AG20443 (cell line): ENCODE measurements at regions not wholly inside any gene's neighbourhood (a gene's known extent, or its start where the extent isn't known, plus 50 kb on each side); places are given as distances from the start of the nearest gene placed in this dataset.
"Not testable (repeated sequence)": the region's sequence is repeated elsewhere in the genome, so short reads cannot be mapped to it uniquely, and the experiment has no call there.

Source experiments
- DNase-seq: peaks from one replicate; pipeline ENCODE4 v3.0.0; 2012; ENCODE audit warnings: low spot score, mixed read lengths

- no peak for DNase-seq
Measured at GRCh38 chr16:52729731-52730130, 182.8 kb upstream of the TOX3 start.

- no peak for DNase-seq
Measured at GRCh38 chr16:52727849-52728248, 180.9 kb upstream of the TOX3 start.

GRCh38 chr16:52727441-52727840 lies 180.5 kb upstream of the TOX3 start:
- no peak for DNase-seq

- DNase-seq = no peak
Measured at GRCh38 chr16:52725461-52725860, 178.5 kb upstream of the TOX3 start.

- DNase-seq = no peak
Measured at GRCh38 chr16:52725043-52725442, 178.1 kb upstream of the TOX3 start.

- no peak for DNase-seq
Measured at GRCh38 chr16:52721331-52721730, 174.4 kb upstream of the TOX3 start.

- no peak for DNase-seq
Measured at GRCh38 chr16:52718046-52718445, 171.1 kb upstream of the TOX3 start.

GRCh38 chr16:52713740-52714139 lies 166.8 kb upstream of the TOX3 start:
- no peak for DNase-seq

GRCh38 chr16:52709306-52709705 lies 162.4 kb upstream of the TOX3 start:
- DNase-seq = no peak

- no peak for DNase-seq
Measured at GRCh38 chr16:52708476-52708875, 161.5 kb upstream of the TOX3 start.

- no peak for DNase-seq
Measured at GRCh38 chr16:52707676-52708337, 160.9 kb upstream of the TOX3 start.

- DNase-seq = no peak
Measured at GRCh38 chr16:52705122-52705521, 158.2 kb upstream of the TOX3 start.

GRCh38 chr16:52697971-52698370 lies 151.0 kb upstream of the TOX3 start:
- DNase-seq = no peak

- DNase-seq = no peak
Measured at GRCh38 chr16:52696126-52696525, 149.2 kb upstream of the TOX3 start.

GRCh38 chr16:52690468-52690867 lies 143.5 kb upstream of the TOX3 start:
- DNase-seq = no peak

GRCh38 chr16:52680993-52681392 lies 134.1 kb upstream of the TOX3 start:
- no peak for DNase-seq

GRCh38 chr16:52677501-52677900 lies 130.6 kb upstream of the TOX3 start:
- DNase-seq = no peak

- DNase-seq = no peak
Measured at GRCh38 chr16:52676959-52677358, 130.0 kb upstream of the TOX3 start.

GRCh38 chr16:52671590-52671989 lies 124.6 kb upstream of the TOX3 start:
- no peak for DNase-seq

- DNase-seq = no peak
Measured at GRCh38 chr16:52657924-52658323, 111.0 kb upstream of the TOX3 start.

- DNase-seq = not testable (repeated sequence)
Measured at GRCh38 chr16:52655916-52656315, 109.0 kb upstream of the TOX3 start.

GRCh38 chr16:52655156-52655555 lies 108.2 kb upstream of the TOX3 start:
- DNase-seq = not testable (repeated sequence)

GRCh38 chr16:52652033-52652432 lies 105.1 kb upstream of the TOX3 start:
- DNase-seq = no peak

GRCh38 chr16:52650789-52651188 lies 103.8 kb upstream of the TOX3 start:
- no peak for DNase-seq

GRCh38 chr16:52650318-52650717 lies 103.4 kb upstream of the TOX3 start:
- no peak for DNase-seq
